GM23248 (cell line): ENCODE measurements at regions not wholly inside any gene's neighbourhood (a gene's known extent, or its start where the extent isn't known, plus 50 kb on each side); places are given as distances from the start of the nearest gene placed in this dataset.
A peak's percentile ranks its signal among the peaks of the same experiment; 100 is the strongest.

Experiments
- DNase-seq: peaks from one replicate; pipeline ENCODE4 v3.0.0-alpha.2; 2015
- H2AFZ ChIP-seq: fragments of 200-600 bp; sonication (generic); 2 replicates; pipeline ENCODE4 v1.6.1; 2016; ENCODE audit warnings: antibody characterized with exemption
- H3F3A ChIP-seq: fragments of 200-600 bp; sonication (generic); 2 replicates; pipeline ENCODE4 v1.6.1; 2016; ENCODE audit warnings: mild to moderate bottlenecking, antibody characterized with exemption, mixed run types; ENCODE audit not compliant: insufficient read depth
- H3K27ac ChIP-seq: fragments of 200-600 bp; sonication (generic); 2 replicates; pipeline ENCODE4 v1.5.1; 2016; ENCODE audit warnings: mild to moderate bottlenecking
- H3K27me3 ChIP-seq: fragments of 200-600 bp; sonication (generic); replicated peaks from 2 replicates; pipeline ENCODE4 v1.6.1; 2016; ENCODE audit warnings: mild to moderate bottlenecking; ENCODE audit not compliant: insufficient read depth
- H3K36me3 ChIP-seq: fragments of 200-600 bp; sonication (generic); 2 replicates; pipeline ENCODE4 v1.6.1; 2016; ENCODE audit warnings: low read depth, mild to moderate bottlenecking
- H3K4me1 ChIP-seq: fragments of 200-600 bp; sonication (generic); 2 replicates; pipeline ENCODE4 v1.6.1; 2016; ENCODE audit warnings: mild to moderate bottlenecking; ENCODE audit not compliant: insufficient read depth
- H3K4me2 ChIP-seq: fragments of 200-600 bp; sonication (generic); one replicate; pipeline ENCODE4 v1.6.1; 2016; ENCODE audit warnings: mild to moderate bottlenecking; ENCODE audit not compliant: unreplicated experiment
- H3K4me3 ChIP-seq: fragments of 200-600 bp; sonication (generic); 2 replicates; pipeline ENCODE4 v1.5.1; 2016; ENCODE audit warnings: mild to moderate bottlenecking
- H3K79me2 ChIP-seq: fragments of 200-600 bp; sonication (generic); 2 replicates; pipeline ENCODE4 v1.6.1; 2016; ENCODE audit warnings: mild to moderate bottlenecking; ENCODE audit not compliant: insufficient read depth
- H3K9ac ChIP-seq: fragments of 200-600 bp; sonication (generic); 2 replicates; pipeline ENCODE4 v1.6.1; 2016; ENCODE audit warnings: mild to moderate bottlenecking
- H3K9me2 ChIP-seq: fragments of 200-600 bp; sonication (generic); 2 replicates; pipeline ENCODE4 v1.6.1; 2016; ENCODE audit warnings: mixed run types, mild to moderate bottlenecking, moderate library complexity; ENCODE audit not compliant: insufficient read depth
- H3K9me3 ChIP-seq: fragments of 200-600 bp; sonication (generic); one replicate; pipeline ENCODE4 v1.6.1; 2017; ENCODE audit warnings: low read depth
- H4K20me1 ChIP-seq: fragments of 200-600 bp; sonication (generic); 2 replicates; pipeline ENCODE4 v1.6.0; 2016; ENCODE audit not compliant: insufficient read depth
- EZH2 ChIP-seq: fragments of 200-600 bp; sonication (generic); IDR thresholded peaks from 2 replicates; pipeline ENCODE4 v1.6.1; 2018; ENCODE audit warnings: antibody characterized with exemption, mild to moderate bottlenecking; ENCODE audit not compliant: insufficient read depth, poor library complexity, severe bottlenecking
- EZH2phosphoT487 ChIP-seq: fragments of 200-600 bp; sonication (generic); IDR thresholded peaks from 2 replicates; pipeline ENCODE4 v1.6.1; 2018; ENCODE audit warnings: antibody characterized with exemption, moderate library complexity, mild to moderate bottlenecking, low read depth; ENCODE audit not compliant: insufficient read depth
- WGBS, 2 experiments: methylation state at CpG; one replicate each; pipeline ENCODE4 v1.1.6; 2015 to 2017; ENCODE audit warnings: low lambda C conversion rate in 2 of 2, low coverage in 1 of 2; ENCODE audit errors: missing lambda C conversion rate in 2 of 2; 5-methylcytosine and 5-hydroxymethylcytosine counted together
- in situ Hi-C: fragments of 300-500 bp; cut with MboI; formaldehyde crosslinking; loops from 2 replicates; pipeline ENCODE4 v1.15.0; 2020

- Histone ChIP-seq H3K36me3 (no peaks in the 10 kb centered on the region), H3K9ac (no peak overlapping the region), H2AFZ (0 out of 2 replicates have a peak overlapping the region, but pooled peaks have one; percentile 38), H3K79me2 (no peaks in the 10 kb centered on the region), H3F3A (0 out of 2 replicates have a peak, but pooled peaks cover 4% of the 10 kb centered on the region), H3K27ac (no peak overlapping the region), H4K20me1 (no peaks in the 10 kb centered on the region), H3K9me2 (no peaks in the 10 kb centered on the region), H3K4me2 (no peak overlapping the region), H3K27me3 (no peaks in the 10 kb centered on the region), H3K4me1 (0 out of 2 replicates have a peak, but pooled peaks cover 15% of the 10 kb centered on the region), H3K9me3 (no peaks in the 10 kb centered on the region), H3K4me3 (no peak overlapping the region)
- WGBS, 2 experiments, result 33 to 41% methylated on average over 3 to 4 of the region's 4 CpGs
- TF ChIP-seq EZH2 (no peak), EZH2phosphoT487 (no peak)
- peak; percentile 33 for DNase-seq
- in situ Hi-C loops, result no loop called here
Measured at GRCh38 chrX:46310815-46311497, 234.3 kb downstream of the ZNF674 start.

- no peaks in the 10 kb centered on the region for H3K9me3 ChIP-seq
- H2AFZ ChIP-seq, result no peak overlapping the region
- H4K20me1 ChIP-seq, result no peaks in the 10 kb centered on the region
- no peaks in the 10 kb centered on the region for H3K79me2 ChIP-seq
- 0 out of 2 replicates have a peak, but pooled peaks cover 4% of the 10 kb centered on the region for H3F3A ChIP-seq
- TF ChIP-seq EZH2phosphoT487 (no peak), EZH2 (no peak)
- 25 to 44% methylated on average over 2 to 3 of the region's 3 CpGs for WGBS, 2 experiments
- H3K9ac ChIP-seq, result no peak overlapping the region
- H3K9me2 ChIP-seq, result no peaks in the 10 kb centered on the region
- 0 out of 2 replicates have a peak, but pooled peaks cover 15% of the 10 kb centered on the region for H3K4me1 ChIP-seq
- H3K36me3 ChIP-seq, result no peaks in the 10 kb centered on the region
- H3K27me3 ChIP-seq, result no peaks in the 10 kb centered on the region
- no peak overlapping the region for H3K4me3 ChIP-seq
- DNase-seq, result no peak
- H3K4me2 ChIP-seq, result no peak overlapping the region
- H3K27ac ChIP-seq, result no peak overlapping the region
- in situ Hi-C loops, result no loop called here
Measured at GRCh38 chrX:46308110-46308509, 237.1 kb downstream of the ZNF674 start.

- Histone ChIP-seq H3K36me3 (no peaks in the 10 kb centered on the region), H3K9me2 (no peaks in the 10 kb centered on the region), H3K9me3 (no peaks in the 10 kb centered on the region), H3K27me3 (no peaks in the 10 kb centered on the region), H2AFZ (no peak overlapping the region), H3K27ac (no peak overlapping the region), H3K9ac (no peak overlapping the region), H3K4me2 (no peak overlapping the region), H4K20me1 (no peaks in the 10 kb centered on the region), H3F3A (no peaks in the 10 kb centered on the region), H3K4me3 (no peak overlapping the region), H3K4me1 (0 out of 2 replicates have a peak, but pooled peaks cover 4% of the 10 kb centered on the region), H3K79me2 (no peaks in the 10 kb centered on the region)
- DNase-seq, result no peak
- in situ Hi-C loops, result no loop called here
- TF ChIP-seq EZH2 (no peak), EZH2phosphoT487 (no peak)
- 47 to 61% methylated on average over 3 of the region's 3 CpGs for WGBS, 2 experiments
Measured at GRCh38 chrX:46306103-46306502, 239.1 kb downstream of the ZNF674 start.

- no peak for TF ChIP-seq EZH2
- TF ChIP-seq EZH2phosphoT487, result no peak
- Histone ChIP-seq H3K9me3 (no peaks in the 10 kb centered on the region), H3K4me3 (no peak overlapping the region), H3K27ac (no peak overlapping the region), H3K4me1 (no peaks in the 10 kb centered on the region), H3K36me3 (no peaks in the 10 kb centered on the region), H2AFZ (no peak overlapping the region), H3K9ac (no peak overlapping the region), H3K9me2 (no peaks in the 10 kb centered on the region), H3K27me3 (no peaks in the 10 kb centered on the region), H3K4me2 (no peak overlapping the region), H3F3A (no peaks in the 10 kb centered on the region), H4K20me1 (no peaks in the 10 kb centered on the region), H3K79me2 (no peaks in the 10 kb centered on the region)
- in situ Hi-C loops, result no loop called here
- DNase-seq, result no peak
- 93 to 100% methylated on average over 2 of the region's 2 CpGs for WGBS, 2 experiments
Measured at GRCh38 chrX:46305431-46305830, 239.8 kb downstream of the ZNF674 start.
